Naive thymus-derived CD4-positive, alpha-beta T cell (primary cell): ENCODE measurements at regions not wholly inside any gene's neighbourhood (a gene's known extent, or its start where the extent isn't known, plus 50 kb on each side); places are given as distances from the start of the nearest gene placed in this dataset.

ENCODE experiments used
- ATAC-seq: fragments of 150-1000 bp; cut with Tn5 transposase; 2 replicates; pipeline ENCODE4 v1.10.0; 2021; ENCODE audit warnings: mild to moderate bottlenecking, moderate library complexity
- CTCF ChIA-PET: fragments of 350-600 bp; sonication (Branson Sonifier 250); formaldehyde crosslinking; loops from one replicate; lab custom pipeline; 2021; ENCODE audit warnings: antibody characterized with exemption; lab: Charles Lee
- POLR2A ChIA-PET: fragments of 350-600 bp; sonication (Branson Sonifier 250); formaldehyde crosslinking; loops from one replicate; lab custom pipeline; 2021; ENCODE audit warnings: antibody characterized with exemption, inconsistent platforms; lab: Charles Lee
- DNase-seq, 9 donors: peaks; one replicate each; pipeline versions ENCODE4 v3.0.0 to v3.0.0-alpha.2; 2020 to 2022; ENCODE audit warnings: mixed read lengths in 1 of 9
- H3K27ac ChIP-seq: one replicate; pipeline ENCODE4 v1.7.0; 2013; ENCODE audit warnings: mild to moderate bottlenecking, low read depth, low read length, moderate library complexity
- H3K27me3 ChIP-seq, 2 donors: one replicate each; pipeline ENCODE4 v1.7.0; 2013; ENCODE audit warnings: low read length in 2 of 2, mild to moderate bottlenecking in 2 of 2, moderate library complexity in 2 of 2; ENCODE audit not compliant: control insufficient read depth in 2 of 2, insufficient read depth in 2 of 2
- H3K36me3 ChIP-seq, 3 experiments: 1 replicate in 2 of 3; 2 replicates in 1 of 3; pipeline ENCODE4 v1.7.0; 2013; ENCODE audit warnings: low read length in 3 of 3, mild to moderate bottlenecking in 3 of 3, moderate library complexity in 1 of 3; ENCODE audit not compliant: insufficient read depth in 3 of 3, control insufficient read depth in 2 of 3
- H3K4me1 ChIP-seq, 2 donors: one replicate each; pipeline ENCODE4 v1.7.0; 2013; ENCODE audit warnings: low read length in 2 of 2, mild to moderate bottlenecking in 2 of 2, moderate library complexity in 1 of 2; ENCODE audit not compliant: control insufficient read depth in 2 of 2, insufficient read depth in 2 of 2
- H3K4me3 ChIP-seq: 2 replicates; pipeline ENCODE4 v1.7.0; 2013; ENCODE audit warnings: mild to moderate bottlenecking, low read length
- H3K9me3 ChIP-seq, 3 experiments: 1 replicate in 2 of 3; 2 replicates in 1 of 3; pipeline ENCODE4 v1.7.0; 2013; ENCODE audit warnings: low read length in 3 of 3; ENCODE audit not compliant: control insufficient read depth in 2 of 3
- H3K27ac Mint-ChIP-seq, 9 donors: one replicate each; pipeline ENCODE4 v1.8.0; 2020 to 2022; ENCODE audit warnings: mixed read lengths in 9 of 9, mild to moderate bottlenecking in 8 of 9, moderate library complexity in 5 of 9, inconsistent platforms in 2 of 9
- H3K27me3 Mint-ChIP-seq, 5 donors: one replicate each; pipeline ENCODE4 v1.8.0; 2021 to 2022; ENCODE audit warnings: mixed read lengths in 5 of 5, mild to moderate bottlenecking in 1 of 5
- H3K36me3 Mint-ChIP-seq, 5 donors: one replicate each; pipeline ENCODE4 v1.8.0; 2020 to 2022; ENCODE audit warnings: mixed read lengths in 5 of 5, mild to moderate bottlenecking in 3 of 5, inconsistent platforms in 1 of 5
- H3K4me1 Mint-ChIP-seq, 7 donors: one replicate each; pipeline ENCODE4 v1.8.0; 2020 to 2022; ENCODE audit warnings: mixed read lengths in 7 of 7, mild to moderate bottlenecking in 3 of 7, inconsistent platforms in 1 of 7
- H3K4me3 Mint-ChIP-seq, 10 donors: one replicate each; pipeline ENCODE4 v1.8.0; 2020 to 2022; ENCODE audit warnings: mild to moderate bottlenecking in 10 of 10, mixed read lengths in 10 of 10, moderate library complexity in 6 of 10, inconsistent platforms in 2 of 10
- H3K9me3 Mint-ChIP-seq, 11 donors: one replicate each; pipeline ENCODE4 v1.8.0; 2020 to 2022; ENCODE audit warnings: mixed read lengths in 11 of 11, mild to moderate bottlenecking in 4 of 11, inconsistent platforms in 1 of 11, moderate library complexity in 1 of 11
- intact Hi-C, 2 donors: fragments of 100-400 bp; cut with micrococcal nuclease; formaldehyde crosslinking; loops; one replicate each; pipeline ENCODE4 v1.15.1; 2023

DNA sequence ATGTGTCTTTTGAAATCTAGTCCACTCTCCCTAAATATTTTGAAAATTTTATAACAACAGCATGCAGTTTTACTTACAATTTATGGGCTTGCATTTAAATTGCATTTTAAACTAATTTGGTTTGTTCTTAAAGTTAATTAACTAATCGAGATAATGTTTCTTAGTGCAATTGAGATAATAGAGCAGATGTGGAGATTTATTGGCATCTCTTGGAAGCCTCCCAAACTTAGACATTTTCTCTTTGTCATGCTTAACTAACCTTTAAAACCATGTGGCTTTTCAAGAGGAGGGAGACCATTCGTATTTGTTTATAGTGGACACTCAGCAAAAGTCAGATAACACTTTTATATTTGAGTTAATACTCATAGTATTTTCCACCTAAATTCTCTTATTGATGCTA is 887.0 kb upstream of the CELF2 start:
- no peaks in the 10 kb centered on the region for H3K36me3 Mint-ChIP-seq
- peaks cover 0 to 2% (median 0%) of the 10 kb centered on the region in 7 donors for H3K4me1 Mint-ChIP-seq
- H3K9me3 Mint-ChIP-seq = no peaks in the 10 kb centered on the region
- intact Hi-C loops = no loop called here
- H3K9me3 ChIP-seq = no peaks in the 10 kb centered on the region
- H3K36me3 ChIP-seq = no peaks in the 10 kb centered on the region
- no peak overlapping the region for H3K27ac ChIP-seq
- no peaks in the 10 kb centered on the region for H3K4me1 ChIP-seq
- H3K27me3 Mint-ChIP-seq = peaks cover 0 to 16% (median 5%) of the 10 kb centered on the region in 5 donors
- ATAC-seq (no peak), DNase-seq (no peak)
- H3K4me3 ChIP-seq = no peak overlapping the region
- ChIA-PET POLR2A (no interaction called here), CTCF (no interaction called here)
- no peak overlapping the region for H3K27ac Mint-ChIP-seq
- no peaks in the 10 kb centered on the region for H3K27me3 ChIP-seq
- no peak overlapping the region for H3K4me3 Mint-ChIP-seq

GRCh38 chr10:10132009-10132408 is 885.7 kb upstream of the CELF2 start:
- Histone ChIP-seq H3K27ac (no peak overlapping the region), H3K36me3 (no peaks in the 10 kb centered on the region), H3K9me3 (no peaks in the 10 kb centered on the region), H3K27me3 (no peaks in the 10 kb centered on the region), H3K4me3 (no peak overlapping the region), H3K4me1 (no peaks in the 10 kb centered on the region)
- H3K27ac Mint-ChIP-seq = no peak overlapping the region
- no peak overlapping the region for H3K4me3 Mint-ChIP-seq
- CTCF ChIA-PET = no interaction called here
- H3K27me3 Mint-ChIP-seq = peaks cover 0 to 12% (median 5%) of the 10 kb centered on the region in 5 donors
- DNase-seq (no peak), ATAC-seq (no peak)
- intact Hi-C loops = no loop called here
- POLR2A ChIA-PET = no interaction called here
- H3K4me1 Mint-ChIP-seq = peaks cover 0 to 2% (median 0%) of the 10 kb centered on the region in 7 donors
- H3K9me3 Mint-ChIP-seq = no peaks in the 10 kb centered on the region
- H3K36me3 Mint-ChIP-seq = no peaks in the 10 kb centered on the region

GRCh38 chr10:10133281-10133680 is 884.4 kb upstream of the CELF2 start:
- H3K27ac Mint-ChIP-seq = no peak overlapping the region
- H3K4me1 Mint-ChIP-seq = peaks cover 1 to 9% (median 7%) of the 10 kb centered on the region in 7 donors
- H3K27me3 Mint-ChIP-seq = peaks cover 0 to 9% (median 3%) of the 10 kb centered on the region in 5 donors
- H3K9me3 Mint-ChIP-seq = no peaks in the 10 kb centered on the region
- no peaks in the 10 kb centered on the region for H3K36me3 Mint-ChIP-seq
- Histone ChIP-seq H3K27ac (no peak overlapping the region), H3K4me3 (no peak overlapping the region), H3K4me1 (no peaks in the 10 kb centered on the region), H3K36me3 (no peaks in the 10 kb centered on the region), H3K27me3 (no peaks in the 10 kb centered on the region), H3K9me3 (no peaks in the 10 kb centered on the region)
- no peak overlapping the region for H3K4me3 Mint-ChIP-seq
- intact Hi-C loops = no loop called here
- no peak for ATAC-seq
- ChIA-PET CTCF (interaction anchor here (0.6 kb wide), 1 partner anchor 24 kb away, joined by 3 read pairs; no protein-coding TSS in a partner anchor), POLR2A (no interaction called here)
- DNase-seq = no peak

GRCh38 chr10:10138685-10139084 is 879.0 kb upstream of the CELF2 start:
- H3K27me3 Mint-ChIP-seq = peaks cover 0 to 3% (median 0%) of the 10 kb centered on the region in 5 donors
- intact Hi-C loops = no loop called here
- H3K27ac Mint-ChIP-seq = peak overlapping the region; percentile 49 to 92 (median 60)
- H3K36me3 Mint-ChIP-seq = no peaks in the 10 kb centered on the region
- H3K4me3 Mint-ChIP-seq = peak overlapping the region; percentile 59 to 90 (median 82)
- CTCF ChIA-PET = no interaction called here
- H3K27me3 ChIP-seq = no peaks in the 10 kb centered on the region
- H3K36me3 ChIP-seq = no peaks in the 10 kb centered on the region
- H3K4me1 ChIP-seq = no peaks in the 10 kb centered on the region
- H3K4me3 ChIP-seq = peak overlapping the region; percentile 35
- no peak for ATAC-seq
- POLR2A ChIA-PET = no interaction called here
- no peak overlapping the region for H3K27ac ChIP-seq
- no peaks in the 10 kb centered on the region for H3K9me3 Mint-ChIP-seq
- H3K9me3 ChIP-seq = no peaks in the 10 kb centered on the region
- peak in 3 of 9 donors; percentile 7 to 19 (median 13) for DNase-seq
- peaks cover 2 to 15% (median 13%) of the 10 kb centered on the region in 7 donors for H3K4me1 Mint-ChIP-seq

GRCh38 chr10:10141782-10142382 is 875.8 kb upstream of the CELF2 start:
- ATAC-seq (no peak), DNase-seq (no peak)
- Mint-ChIP-seq H3K9me3 (no peaks in the 10 kb centered on the region), H3K27ac (no peak overlapping the region), H3K4me3 (no peak overlapping the region), H3K27me3 (peaks cover 0 to 3% (median 0%) of the 10 kb centered on the region in 5 donors), H3K36me3 (no peaks in the 10 kb centered on the region), H3K4me1 (peaks cover 0 to 15% (median 13%) of the 10 kb centered on the region in 7 donors)
- Histone ChIP-seq H3K27me3 (no peaks in the 10 kb centered on the region), H3K4me1 (no peaks in the 10 kb centered on the region), H3K4me3 (no peak overlapping the region), H3K27ac (no peak overlapping the region), H3K9me3 (no peaks in the 10 kb centered on the region), H3K36me3 (no peaks in the 10 kb centered on the region)
- POLR2A ChIA-PET = no interaction called here
- intact Hi-C loops = no loop called here
- CTCF ChIA-PET = no interaction called here

DNA sequence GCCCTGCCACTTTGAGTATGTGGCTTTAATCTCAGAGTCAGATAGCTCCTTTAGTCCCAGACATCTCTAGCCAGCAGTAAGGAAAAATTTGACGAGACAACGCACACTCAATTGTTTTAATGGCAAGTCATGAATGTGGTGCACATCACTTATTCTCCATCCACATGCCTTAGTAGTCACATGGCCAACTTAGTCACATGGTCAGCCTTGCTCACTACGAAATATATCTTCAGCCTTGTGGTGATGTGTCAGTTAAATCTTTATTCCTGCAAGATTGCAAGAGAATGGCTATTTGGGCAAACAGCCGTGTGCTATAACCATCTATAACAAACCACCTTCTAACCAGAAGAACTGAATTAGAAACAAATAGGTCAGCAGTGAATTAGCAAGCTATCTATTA is 871.1 kb upstream of the CELF2 start:
- Mint-ChIP-seq H3K27ac (no peak overlapping the region), H3K36me3 (no peaks in the 10 kb centered on the region), H3K27me3 (peaks cover 0 to 9% (median under 1%) of the 10 kb centered on the region in 5 donors), H3K4me3 (no peak overlapping the region), H3K4me1 (no peaks in the 10 kb centered on the region), H3K9me3 (peaks cover 0 to 2% (median 0%) of the 10 kb centered on the region in 11 donors)
- Histone ChIP-seq H3K27ac (no peak overlapping the region), H3K36me3 (no peaks in the 10 kb centered on the region), H3K27me3 (no peaks in the 10 kb centered on the region), H3K9me3 (no peaks in the 10 kb centered on the region), H3K4me3 (no peak overlapping the region), H3K4me1 (no peaks in the 10 kb centered on the region)
- POLR2A ChIA-PET = no interaction called here
- CTCF ChIA-PET = no interaction called here
- ATAC-seq (no peak), DNase-seq (no peak)
- intact Hi-C loops = no loop called here

DNA sequence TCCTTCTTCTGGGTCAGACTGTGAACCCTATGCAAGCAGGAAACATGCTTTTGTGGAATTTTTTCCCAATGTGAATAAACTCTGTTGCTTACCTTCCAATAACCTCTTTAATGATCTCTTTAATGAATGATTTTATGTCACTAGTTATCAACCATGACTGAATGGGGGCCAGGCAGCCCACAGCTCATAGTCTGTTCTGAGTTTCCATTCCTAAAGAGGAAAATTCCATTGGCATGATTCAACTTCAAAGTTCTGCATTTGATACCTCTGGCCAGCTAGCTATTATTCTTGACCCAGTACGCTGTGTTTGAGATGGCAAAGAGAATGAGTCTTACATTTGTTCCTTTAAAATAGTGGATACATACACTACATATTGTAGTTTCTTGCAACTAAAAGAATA is 867.8 kb upstream of the CELF2 start:
- Histone ChIP-seq H3K9me3 (no peaks in the 10 kb centered on the region), H3K4me1 (no peaks in the 10 kb centered on the region), H3K4me3 (no peak overlapping the region), H3K36me3 (no peaks in the 10 kb centered on the region), H3K27me3 (no peaks in the 10 kb centered on the region), H3K27ac (no peak overlapping the region)
- Mint-ChIP-seq H3K4me1 (no peaks in the 10 kb centered on the region), H3K36me3 (no peaks in the 10 kb centered on the region), H3K4me3 (no peak overlapping the region), H3K9me3 (peaks cover 0 to 4% (median 0%) of the 10 kb centered on the region in 11 donors), H3K27me3 (peaks cover 0 to 14% (median 5%) of the 10 kb centered on the region in 5 donors), H3K27ac (no peak overlapping the region)
- CTCF ChIA-PET = no interaction called here
- DNase-seq (no peak), ATAC-seq (no peak)
- POLR2A ChIA-PET = no interaction called here
- intact Hi-C loops = no loop called here
